ENCODE measurements at regions not wholly inside any gene's neighbourhood (a gene's known extent, or its start where the extent isn't known, plus 50 kb on each side); places are given as distances from the start of the nearest gene placed in this dataset.
"Not testable (repeated sequence)": the region's sequence is repeated elsewhere in the genome, so short reads cannot be mapped to it uniquely, and the experiment has no call there.

GRCh38 chr4:17013382-17014006 lies 115.0 kb upstream of the LDB2 start:
- Mint-ChIP-seq H3K27ac (ENCODE audit: low read depth) (no peak overlapping the region), H3K4me1 (no peaks in the 10 kb centered on the region), H3K9me3 (no peaks in the 10 kb centered on the region), H3K27me3 (peaks cover 9% of the 10 kb centered on the region), H3K36me3 (ENCODE audit: insufficient read depth) (no peaks in the 10 kb centered on the region), H3K4me3 (no peak overlapping the region)
- DNase-seq (ENCODE audit: low spot score in 2 of 2) (no peak), ATAC-seq (replicated peaks; ENCODE audit: extremely low read depth, poor library complexity, severe bottlenecking) (no peak)

- H3K36me3 Mint-ChIP-seq (ENCODE audit: insufficient read depth) = no peaks in the 10 kb centered on the region
These were observed 114.0 kb upstream of the LDB2 start for GRCh38 chr4:17012451-17012850.

DNA sequence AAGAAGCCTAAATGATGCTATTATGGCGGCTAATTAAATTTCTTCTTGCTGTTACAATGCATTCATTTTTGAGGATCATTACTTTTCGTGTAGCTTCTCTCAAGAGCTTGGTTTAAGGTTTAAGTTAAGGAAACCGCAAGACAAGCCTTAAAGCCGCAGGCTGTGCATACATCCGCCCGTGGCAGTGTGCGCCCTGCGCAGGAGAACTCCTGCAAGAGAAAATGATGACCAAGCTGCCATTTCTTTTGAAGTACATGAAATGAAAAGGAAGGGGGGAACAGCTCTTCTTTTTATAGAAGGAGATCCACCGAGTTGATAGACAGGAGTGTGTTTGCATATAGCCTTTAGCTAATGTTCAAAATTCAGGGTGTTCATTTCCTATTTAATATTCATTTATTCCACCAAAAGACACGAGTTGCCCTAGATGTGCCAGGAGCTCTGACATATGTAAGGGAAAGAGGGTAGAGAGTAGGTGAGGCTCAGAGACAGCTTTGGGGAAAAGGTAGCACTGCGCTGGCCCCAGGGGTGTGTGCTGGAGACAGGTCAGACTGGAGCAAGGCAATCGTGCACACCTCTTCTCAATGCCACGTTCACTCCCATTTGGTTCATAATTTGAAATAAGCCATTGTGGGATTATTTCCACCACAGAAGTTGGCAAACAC lies 112.1 kb upstream of the LDB2 start:
- Mint-ChIP-seq H3K27me3 (no peaks in the 10 kb centered on the region), H3K9me3 (no peaks in the 10 kb centered on the region), H3K4me1 (no peaks in the 10 kb centered on the region), H3K36me3 (ENCODE audit: insufficient read depth) (no peaks in the 10 kb centered on the region), H3K4me3 (no peak overlapping the region), H3K27ac (ENCODE audit: low read depth) (no peak overlapping the region)
- no peak for DNase-seq (ENCODE audit: low spot score in 2 of 2)
- ATAC-seq (replicated peaks; ENCODE audit: extremely low read depth, poor library complexity, severe bottlenecking) = no peak

More at GRCh38 chr4:17012451-17012850, 114.0 kb upstream of the LDB2 start:
- H3K9me3 Mint-ChIP-seq = no peaks in the 10 kb centered on the region
- no peak for ATAC-seq (replicated peaks; ENCODE audit: extremely low read depth, poor library complexity, severe bottlenecking)
- no peak overlapping the region for H3K4me3 Mint-ChIP-seq
- no peak overlapping the region for H3K27ac Mint-ChIP-seq (ENCODE audit: low read depth)
- peaks cover 9% of the 10 kb centered on the region for H3K27me3 Mint-ChIP-seq
- H3K4me1 Mint-ChIP-seq = no peaks in the 10 kb centered on the region
- DNase-seq (ENCODE audit: low spot score in 2 of 2) = no peak

GRCh38 chr4:17009871-17010367 lies 111.5 kb upstream of the LDB2 start:
- H3K9me3 Mint-ChIP-seq = no peaks in the 10 kb centered on the region

GRCh38 chr4:17008834-17009345 lies 110.4 kb upstream of the LDB2 start:
- DNase-seq (ENCODE audit: low spot score in 2 of 2) (no peak), ATAC-seq (replicated peaks; ENCODE audit: extremely low read depth, poor library complexity, severe bottlenecking) (no peak)
- Mint-ChIP-seq H3K4me1 (no peaks in the 10 kb centered on the region), H3K27me3 (no peaks in the 10 kb centered on the region), H3K9me3 (no peaks in the 10 kb centered on the region), H3K27ac (ENCODE audit: low read depth) (no peak overlapping the region), H3K4me3 (no peak overlapping the region), H3K36me3 (ENCODE audit: insufficient read depth) (no peaks in the 10 kb centered on the region)

More at GRCh38 chr4:17009871-17010367, 111.5 kb upstream of the LDB2 start:
- DNase-seq (ENCODE audit: low spot score in 2 of 2) (no peak), ATAC-seq (replicated peaks; ENCODE audit: extremely low read depth, poor library complexity, severe bottlenecking) (no peak)
- no peak overlapping the region for H3K4me3 Mint-ChIP-seq
- H3K4me1 Mint-ChIP-seq = no peaks in the 10 kb centered on the region
- no peak overlapping the region for H3K27ac Mint-ChIP-seq (ENCODE audit: low read depth)
- no peaks in the 10 kb centered on the region for H3K27me3 Mint-ChIP-seq
- H3K36me3 Mint-ChIP-seq (ENCODE audit: insufficient read depth) = no peaks in the 10 kb centered on the region

- not testable (repeated sequence) for H3K9me3 Mint-ChIP-seq; H3K27me3 Mint-ChIP-seq; ATAC-seq (replicated peaks; ENCODE audit: extremely low read depth, poor library complexity, severe bottlenecking); DNase-seq (ENCODE audit: low spot score in 2 of 2); H3K4me1 Mint-ChIP-seq; H3K27ac Mint-ChIP-seq (ENCODE audit: low read depth); H3K4me3 Mint-ChIP-seq; H3K36me3 Mint-ChIP-seq (ENCODE audit: insufficient read depth)
These were observed 105.4 kb upstream of the LDB2 start for GRCh38 chr4:17003606-17004392.

GRCh38 chr4:16995451-16995850 lies 97.0 kb upstream of the LDB2 start:
- Mint-ChIP-seq H3K9me3 (no peaks in the 10 kb centered on the region), H3K27ac (ENCODE audit: low read depth) (no peak overlapping the region), H3K4me3 (no peak overlapping the region), H3K36me3 (ENCODE audit: insufficient read depth) (no peaks in the 10 kb centered on the region), H3K27me3 (peaks cover 3% of the 10 kb centered on the region), H3K4me1 (no peaks in the 10 kb centered on the region)
- DNase-seq (ENCODE audit: low spot score in 2 of 2) = no peak
- no peak for ATAC-seq (replicated peaks; ENCODE audit: extremely low read depth, poor library complexity, severe bottlenecking)

DNA sequence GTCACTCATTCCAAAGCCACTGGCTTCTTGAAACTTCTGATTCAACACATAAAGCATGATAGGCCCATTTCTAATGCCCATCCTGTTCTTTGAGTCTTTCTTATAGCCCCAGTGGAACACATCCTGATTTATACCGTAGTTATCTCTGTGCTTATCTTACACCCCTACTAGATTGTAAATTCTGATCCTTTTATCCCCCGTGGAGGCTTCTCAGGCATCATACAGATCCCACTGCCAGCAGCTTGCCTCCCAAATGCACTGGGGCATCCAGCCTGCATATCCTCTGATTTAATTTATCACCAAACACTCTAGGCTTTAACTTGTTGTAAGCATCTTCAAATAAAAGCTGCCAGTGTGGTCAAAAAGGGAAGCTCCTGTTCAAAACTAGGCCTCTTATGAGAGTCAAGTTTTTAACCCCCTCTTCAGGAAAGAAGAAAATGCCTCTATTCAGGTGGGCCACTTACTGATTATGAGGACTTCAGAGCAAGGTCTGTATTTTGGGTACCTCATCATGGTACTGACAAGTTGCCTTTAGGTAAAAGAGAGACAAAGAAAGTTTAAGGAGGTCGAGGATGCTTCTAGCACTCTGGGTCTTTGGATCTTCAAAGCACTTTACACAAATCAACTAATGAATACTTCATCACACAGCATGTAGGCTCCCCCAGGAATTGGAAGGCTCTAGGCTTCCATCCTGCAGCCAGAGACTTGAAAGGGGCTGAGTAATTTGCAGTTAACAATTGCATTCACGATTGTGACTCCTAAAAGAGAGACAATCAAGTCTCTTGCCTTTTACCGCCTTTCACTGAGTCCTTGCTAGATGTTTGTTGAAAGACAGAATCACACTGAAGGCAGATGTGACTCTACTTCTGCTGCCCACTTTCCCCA lies 95.8 kb upstream of the LDB2 start:
- DNase-seq (ENCODE audit: low spot score in 2 of 2) (no peak), ATAC-seq (replicated peaks; ENCODE audit: extremely low read depth, poor library complexity, severe bottlenecking) (no peak)
- Mint-ChIP-seq H3K27ac (ENCODE audit: low read depth) (no peak overlapping the region), H3K36me3 (ENCODE audit: insufficient read depth) (no peaks in the 10 kb centered on the region), H3K9me3 (no peaks in the 10 kb centered on the region), H3K27me3 (peaks cover 11% of the 10 kb centered on the region), H3K4me3 (no peak overlapping the region), H3K4me1 (no peaks in the 10 kb centered on the region)

DNA sequence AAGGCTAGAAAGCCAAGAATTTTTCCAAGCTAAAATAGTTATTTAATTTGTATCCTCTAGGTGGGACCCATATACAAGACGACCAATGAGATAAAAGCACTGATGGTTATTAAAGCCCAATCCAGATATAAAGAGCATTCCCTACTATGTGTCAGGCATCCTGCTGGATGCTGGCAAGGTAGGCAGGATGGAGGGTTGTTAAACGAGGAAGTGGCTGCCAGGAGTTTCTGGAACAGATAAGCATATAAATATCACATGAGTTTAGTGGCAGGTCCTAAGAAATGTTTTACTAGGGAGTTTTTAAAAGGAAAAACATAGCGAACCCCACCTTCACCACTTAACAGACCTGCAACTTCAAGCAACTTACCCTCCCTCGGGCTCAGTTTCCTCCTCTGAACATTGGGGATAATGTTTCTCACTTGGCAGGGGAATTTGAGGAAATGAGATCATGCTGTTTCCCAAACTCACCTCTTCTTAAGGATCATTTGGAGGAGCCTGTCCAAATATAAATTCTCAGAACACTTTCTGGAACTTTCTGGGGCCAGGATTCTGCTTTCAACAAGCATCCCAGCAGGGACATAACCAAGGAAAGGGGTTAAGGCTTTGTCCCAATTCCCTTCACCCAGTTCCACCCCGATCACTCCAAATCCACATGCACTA lies 94.3 kb upstream of the LDB2 start:
- H3K36me3 Mint-ChIP-seq (ENCODE audit: insufficient read depth) = no peaks in the 10 kb centered on the region
- DNase-seq (ENCODE audit: low spot score in 2 of 2) (no peak), ATAC-seq (replicated peaks; ENCODE audit: extremely low read depth, poor library complexity, severe bottlenecking) (no peak)
- peaks cover 11% of the 10 kb centered on the region for H3K27me3 Mint-ChIP-seq
- H3K27ac Mint-ChIP-seq (ENCODE audit: low read depth) = no peak overlapping the region
- H3K4me3 Mint-ChIP-seq = no peak overlapping the region
- no peaks in the 10 kb centered on the region for H3K4me1 Mint-ChIP-seq
- H3K9me3 Mint-ChIP-seq = no peaks in the 10 kb centered on the region

GRCh38 chr4:16991450-16991849 lies 93.0 kb upstream of the LDB2 start:
- Mint-ChIP-seq H3K9me3 (no peaks in the 10 kb centered on the region), H3K4me1 (no peaks in the 10 kb centered on the region), H3K4me3 (no peak overlapping the region), H3K27me3 (peaks cover 11% of the 10 kb centered on the region), H3K27ac (ENCODE audit: low read depth) (no peak overlapping the region), H3K36me3 (ENCODE audit: insufficient read depth) (no peaks in the 10 kb centered on the region)
- no peak for DNase-seq (ENCODE audit: low spot score in 2 of 2)
- ATAC-seq (replicated peaks; ENCODE audit: extremely low read depth, poor library complexity, severe bottlenecking) = no peak

- H3K27me3 Mint-ChIP-seq = peaks cover 11% of the 10 kb centered on the region
- no peak overlapping the region for H3K27ac Mint-ChIP-seq (ENCODE audit: low read depth)
- no peaks in the 10 kb centered on the region for H3K36me3 Mint-ChIP-seq (ENCODE audit: insufficient read depth)
- H3K4me1 Mint-ChIP-seq = no peaks in the 10 kb centered on the region
- no peak for ATAC-seq (replicated peaks; ENCODE audit: extremely low read depth, poor library complexity, severe bottlenecking)
- DNase-seq (ENCODE audit: low spot score in 2 of 2) = no peak
- no peaks in the 10 kb centered on the region for H3K9me3 Mint-ChIP-seq
- no peak overlapping the region for H3K4me3 Mint-ChIP-seq
These were observed 90.9 kb upstream of the LDB2 start for GRCh38 chr4:16989371-16989770.

Data from central memory CD8-positive, alpha-beta T cell (primary cell).